ENCODE measurements at regions not wholly inside any gene's neighbourhood (a gene's known extent, or its start where the extent isn't known, plus 50 kb on each side); places are given as distances from the start of the nearest gene placed in this dataset.
A peak's percentile ranks its signal among the peaks of the same experiment; 100 is the strongest.

DNA sequence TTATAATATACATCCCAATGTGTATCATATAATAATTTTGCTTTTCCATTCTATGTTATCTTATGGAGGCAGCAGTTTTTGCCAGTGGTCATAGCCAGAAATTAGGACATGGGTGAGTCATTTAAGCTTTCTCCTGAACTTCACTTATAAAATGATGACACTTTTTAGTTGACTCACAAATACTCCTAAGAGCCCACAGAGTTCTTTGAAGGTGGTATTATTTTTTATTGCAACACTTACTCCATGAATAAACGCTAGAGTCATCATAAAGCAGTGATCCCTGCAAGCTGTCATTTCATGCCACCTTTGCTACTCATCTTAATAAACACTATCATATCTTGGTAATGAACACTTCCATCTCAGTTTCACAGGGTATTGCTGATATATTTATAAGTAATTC is 69.9 kb upstream of the MAPRE2 start:
- DNase-seq: no peak
- Mint-ChIP-seq H3K27ac (ENCODE audit: unreplicated experiment) (no peak overlapping the region), H3K27me3 (ENCODE audit: unreplicated experiment) (peaks cover 10% of the 10 kb centered on the region), H3K36me3 (ENCODE audit: unreplicated experiment) (no peaks in the 10 kb centered on the region), H3K4me1 (ENCODE audit: low read depth, unreplicated experiment) (peaks cover 9% of the 10 kb centered on the region), H3K9me3 (ENCODE audit: unreplicated experiment) (peaks cover 11% of the 10 kb centered on the region), H3K4me3 (ENCODE audit: unreplicated experiment) (no peak overlapping the region)
- TF ChIP-seq, protein P1, sequence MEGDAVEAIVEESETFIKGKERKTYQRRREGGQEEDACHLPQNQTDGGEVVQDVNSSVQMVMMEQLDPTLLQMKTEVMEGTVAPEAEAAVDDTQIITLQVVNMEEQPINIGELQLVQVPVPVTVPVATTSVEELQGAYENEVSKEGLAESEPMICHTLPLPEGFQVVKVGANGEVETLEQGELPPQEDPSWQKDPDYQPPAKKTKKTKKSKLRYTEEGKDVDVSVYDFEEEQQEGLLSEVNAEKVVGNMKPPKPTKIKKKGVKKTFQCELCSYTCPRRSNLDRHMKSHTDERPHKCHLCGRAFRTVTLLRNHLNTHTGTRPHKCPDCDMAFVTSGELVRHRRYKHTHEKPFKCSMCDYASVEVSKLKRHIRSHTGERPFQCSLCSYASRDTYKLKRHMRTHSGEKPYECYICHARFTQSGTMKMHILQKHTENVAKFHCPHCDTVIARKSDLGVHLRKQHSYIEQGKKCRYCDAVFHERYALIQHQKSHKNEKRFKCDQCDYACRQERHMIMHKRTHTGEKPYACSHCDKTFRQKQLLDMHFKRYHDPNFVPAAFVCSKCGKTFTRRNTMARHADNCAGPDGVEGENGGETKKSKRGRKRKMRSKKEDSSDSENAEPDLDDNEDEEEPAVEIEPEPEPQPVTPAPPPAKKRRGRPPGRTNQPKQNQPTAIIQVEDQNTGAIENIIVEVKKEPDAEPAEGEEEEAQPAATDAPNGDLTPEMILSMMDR (IDR thresholded peaks at IDR 0.05; ENCODE audit: partially characterized antibody, unreplicated experiment): no peak

DNA sequence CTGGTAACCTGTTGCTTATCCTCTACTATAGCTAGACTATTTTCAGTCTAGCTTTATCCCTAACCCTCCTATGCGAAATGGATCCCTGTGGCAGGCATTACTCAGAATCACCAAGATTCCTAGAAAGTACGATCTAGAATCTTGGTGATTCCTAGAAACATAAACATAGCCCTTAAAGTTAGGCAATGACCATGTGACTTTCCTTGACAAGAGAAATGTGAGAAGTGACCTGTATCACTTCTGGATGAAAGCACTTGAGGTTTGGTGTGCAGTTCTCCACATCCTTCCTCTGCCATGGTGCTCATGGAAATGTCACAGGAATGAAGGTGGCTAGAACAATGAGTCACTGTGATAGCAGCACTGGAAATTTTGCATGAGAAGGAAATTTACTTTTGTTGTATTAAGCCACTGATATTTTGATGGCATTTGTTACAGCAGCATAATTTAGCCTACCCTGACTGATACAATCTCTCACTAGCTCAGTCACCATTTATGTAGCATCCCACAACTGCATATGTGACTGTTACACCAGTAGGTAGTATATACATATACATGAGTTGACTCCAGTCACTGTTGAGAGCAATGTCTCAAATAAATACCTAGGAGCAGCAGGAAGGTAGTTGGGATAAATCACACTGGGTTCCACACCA is 68.3 kb upstream of the MAPRE2 start:
- H3K9me3 Mint-ChIP-seq (ENCODE audit: unreplicated experiment): peaks cover 13% of the 10 kb centered on the region
- peaks cover 13% of the 10 kb centered on the region for H3K27me3 Mint-ChIP-seq (ENCODE audit: unreplicated experiment)
- DNase-seq: no peak
- no peak overlapping the region for H3K4me3 Mint-ChIP-seq (ENCODE audit: unreplicated experiment)
- peaks cover 9% of the 10 kb centered on the region for H3K4me1 Mint-ChIP-seq (ENCODE audit: low read depth, unreplicated experiment)
- H3K36me3 Mint-ChIP-seq (ENCODE audit: unreplicated experiment): no peaks in the 10 kb centered on the region
- H3K27ac Mint-ChIP-seq (ENCODE audit: unreplicated experiment): no peak overlapping the region
- TF ChIP-seq, protein P1 (IDR thresholded peaks at IDR 0.05; ENCODE audit: partially characterized antibody, unreplicated experiment): no peak

DNA sequence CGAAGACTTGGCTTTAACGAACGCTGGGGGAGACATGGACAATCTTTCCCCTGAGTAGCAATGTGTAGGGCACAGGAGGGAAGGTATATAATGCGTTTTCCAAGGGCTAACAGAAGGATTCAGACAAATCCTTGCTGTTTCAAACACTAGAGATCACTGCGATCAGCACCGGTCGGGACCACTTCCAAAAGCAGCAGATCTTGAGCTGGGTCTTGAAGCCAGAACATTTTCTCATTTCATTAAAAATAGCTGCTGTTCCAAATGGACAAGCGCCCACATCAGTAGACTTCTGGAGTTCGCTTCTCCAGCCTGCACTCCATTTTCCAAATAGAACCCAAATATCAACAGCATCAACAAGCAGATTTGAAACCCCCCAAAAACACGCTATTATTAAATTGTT is 65.1 kb upstream of the MAPRE2 start:
- H3K4me3 Mint-ChIP-seq (ENCODE audit: unreplicated experiment): peak overlapping the region; percentile 97
- H3K27me3 Mint-ChIP-seq (ENCODE audit: unreplicated experiment): peaks cover 12% of the 10 kb centered on the region
- no peak for DNase-seq
- TF ChIP-seq, protein P1 (IDR thresholded peaks at IDR 0.05; ENCODE audit: partially characterized antibody, unreplicated experiment): no peak
- peaks cover 16% of the 10 kb centered on the region for H3K9me3 Mint-ChIP-seq (ENCODE audit: unreplicated experiment)
- H3K27ac Mint-ChIP-seq (ENCODE audit: unreplicated experiment): peak overlapping the region; percentile 78
- peaks cover 13% of the 10 kb centered on the region for H3K4me1 Mint-ChIP-seq (ENCODE audit: low read depth, unreplicated experiment)
- H3K36me3 Mint-ChIP-seq (ENCODE audit: unreplicated experiment): no peaks in the 10 kb centered on the region

DNA sequence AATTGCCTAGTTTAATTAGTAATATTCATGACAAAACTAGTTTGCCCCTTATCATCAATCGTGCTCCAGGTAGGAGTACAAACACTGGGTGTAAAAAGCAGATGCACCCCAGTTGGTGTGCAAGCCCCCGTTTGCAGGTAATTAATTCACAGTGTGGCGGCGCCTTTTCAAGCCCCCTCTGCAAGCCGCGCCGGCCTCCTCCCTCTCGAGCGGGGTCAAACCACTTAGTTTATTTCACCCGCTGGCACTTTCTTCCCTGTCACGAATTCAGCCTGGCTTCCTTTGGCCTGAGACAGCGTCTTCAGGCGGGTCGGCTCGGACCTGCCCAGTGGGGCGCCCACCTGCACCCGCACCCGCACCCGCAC is 64.7 kb upstream of the MAPRE2 start:
- peaks cover 12% of the 10 kb centered on the region for H3K27me3 Mint-ChIP-seq (ENCODE audit: unreplicated experiment)
- H3K27ac Mint-ChIP-seq (ENCODE audit: unreplicated experiment): peak overlapping the region; percentile 78
- TF ChIP-seq, protein P1 (IDR thresholded peaks at IDR 0.05; ENCODE audit: partially characterized antibody, unreplicated experiment): no peak
- H3K9me3 Mint-ChIP-seq (ENCODE audit: unreplicated experiment): peaks cover 16% of the 10 kb centered on the region
- peak overlapping the region; percentile 97 for H3K4me3 Mint-ChIP-seq (ENCODE audit: unreplicated experiment)
- H3K36me3 Mint-ChIP-seq (ENCODE audit: unreplicated experiment): no peaks in the 10 kb centered on the region
- no peak for DNase-seq
- peaks cover 13% of the 10 kb centered on the region for H3K4me1 Mint-ChIP-seq (ENCODE audit: low read depth, unreplicated experiment)

DNA sequence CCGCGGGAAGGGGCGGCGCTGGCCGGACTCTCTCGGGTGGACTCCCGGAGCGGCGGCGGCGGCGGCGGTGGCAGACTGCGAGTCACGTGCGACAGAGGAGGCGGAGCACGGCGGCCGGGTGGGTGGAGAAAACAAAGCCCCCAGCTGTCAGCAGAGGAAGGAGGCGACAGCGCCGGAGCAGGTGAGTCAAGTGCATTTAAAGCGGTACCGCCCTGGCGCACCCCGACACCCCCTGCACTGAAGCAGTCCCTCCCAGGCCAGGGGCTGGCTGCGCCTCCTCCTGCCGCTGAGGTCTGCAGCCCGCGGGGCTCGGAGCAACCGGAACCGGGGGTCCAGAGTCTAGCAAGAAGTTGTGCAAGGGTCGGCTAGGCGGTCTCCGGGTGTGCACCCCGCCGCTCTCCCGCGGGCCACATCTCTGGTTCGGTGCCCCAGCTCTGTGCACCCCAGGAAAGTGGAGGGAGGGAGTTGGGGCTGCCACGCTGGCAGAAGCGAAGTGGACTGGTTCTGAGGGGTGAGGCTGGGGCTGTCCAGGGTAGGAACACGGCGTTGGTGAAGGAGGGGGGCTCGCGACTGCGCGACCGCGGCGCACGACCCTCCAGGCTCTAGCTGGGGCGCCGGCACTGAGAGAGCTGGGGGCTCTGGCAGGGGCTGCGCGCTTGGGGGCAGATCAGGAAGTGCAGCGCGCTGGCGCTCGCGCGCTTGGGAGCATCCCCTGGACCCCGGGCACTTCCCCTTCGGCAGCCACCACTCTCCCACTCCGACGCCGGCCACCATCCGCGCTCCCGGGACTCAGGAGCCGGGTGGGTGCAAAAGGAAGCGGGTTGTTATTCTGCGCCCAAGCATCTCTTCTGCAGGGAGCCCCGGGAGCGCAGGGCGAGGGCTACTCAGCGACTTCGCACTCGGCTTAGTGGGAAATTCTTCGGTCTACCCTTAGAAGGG is 64.0 kb upstream of the MAPRE2 start:
- peak; percentile 91 for DNase-seq
- Mint-ChIP-seq H3K4me3 (ENCODE audit: unreplicated experiment) (peak overlapping the region; percentile 97), H3K4me1 (ENCODE audit: low read depth, unreplicated experiment) (peaks cover 13% of the 10 kb centered on the region), H3K27me3 (ENCODE audit: unreplicated experiment) (peaks cover 12% of the 10 kb centered on the region), H3K27ac (ENCODE audit: unreplicated experiment) (peak overlapping the region; percentile 95), H3K36me3 (ENCODE audit: unreplicated experiment) (no peaks in the 10 kb centered on the region), H3K9me3 (ENCODE audit: unreplicated experiment) (peaks cover 16% of the 10 kb centered on the region)
- TF ChIP-seq, protein P1 (IDR thresholded peaks at IDR 0.05; ENCODE audit: partially characterized antibody, unreplicated experiment): no peak

Data from glutamatergic neuron (in vitro differentiated cells).